NCI-H2227 treated with DMSO at 0.1 percent for 48 hours (cell line): ENCODE measurements at regions not wholly inside any gene's neighbourhood (a gene's known extent, or its start where the extent isn't known, plus 50 kb on each side); places are given as distances from the start of the nearest gene placed in this dataset.
A peak's percentile ranks its signal among the peaks of the same experiment; 100 is the strongest.

Experiments
- DNase-seq: peaks from one replicate; lab custom pipeline; 2025; lab: John Stamatoyannopoulos, UW

- DNase-seq: no peak
These were observed 373.0 kb upstream of the PROK2 start for GRCh38 chr3:72157748-72158638.

GRCh38 chr3:72155391-72156064 is 370.6 kb upstream of the PROK2 start:
- DNase-seq: no peak

GRCh38 chr3:72154391-72155335 is 369.7 kb upstream of the PROK2 start:
- no peak for DNase-seq

- no peak for DNase-seq
These were observed 368.7 kb upstream of the PROK2 start for GRCh38 chr3:72153477-72154314.

GRCh38 chr3:72152551-72153476 is 367.9 kb upstream of the PROK2 start:
- DNase-seq: peak; percentile 61

GRCh38 chr3:72151465-72152238 is 366.7 kb upstream of the PROK2 start:
- DNase-seq: no peak

- no peak for DNase-seq
These were observed 365.9 kb upstream of the PROK2 start for GRCh38 chr3:72150634-72151412.

- DNase-seq: no peak
These were observed 364.8 kb upstream of the PROK2 start for GRCh38 chr3:72149645-72150300.

GRCh38 chr3:72147600-72147999 is 362.7 kb upstream of the PROK2 start:
- DNase-seq: no peak

- DNase-seq: peak; percentile 72
These were observed 360.8 kb upstream of the PROK2 start for GRCh38 chr3:72145506-72146380.

- DNase-seq: no peak
These were observed 360.0 kb upstream of the PROK2 start for GRCh38 chr3:72144773-72145505.

GRCh38 chr3:72143966-72144717 is 359.2 kb upstream of the PROK2 start:
- no peak for DNase-seq

- DNase-seq: no peak
These were observed 358.4 kb upstream of the PROK2 start for GRCh38 chr3:72143322-72143721.

GRCh38 chr3:72142028-72142427 is 357.1 kb upstream of the PROK2 start:
- DNase-seq: no peak

- DNase-seq: no peak
These were observed 356.3 kb upstream of the PROK2 start for GRCh38 chr3:72141264-72141663.

- no peak for DNase-seq
These were observed 354.4 kb upstream of the PROK2 start for GRCh38 chr3:72139316-72139715.
